ENCODE measurements at regions not wholly inside any gene's neighbourhood (a gene's known extent, or its start where the extent isn't known, plus 50 kb on each side); places are given as distances from the start of the nearest gene placed in this dataset.

DNA sequence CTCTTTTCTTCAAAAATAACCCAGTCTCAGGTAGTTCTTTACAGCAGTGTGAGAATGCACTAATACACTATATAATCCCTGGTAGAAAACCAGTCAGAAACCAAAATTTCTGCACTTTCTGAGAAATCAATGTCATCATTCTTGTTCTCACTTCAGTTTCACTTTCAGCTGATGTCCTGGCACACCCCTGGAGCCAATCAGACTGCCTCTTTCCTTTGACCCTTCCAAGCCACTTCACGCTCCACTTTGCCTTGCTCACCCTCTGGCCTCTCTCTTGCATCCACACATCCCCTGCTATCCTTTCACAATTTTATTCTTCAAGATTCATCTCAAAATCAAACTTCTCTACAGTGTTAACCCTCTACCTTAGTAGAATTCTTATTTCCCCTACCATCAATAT is 181.1 kb downstream of the ASCL1 start:
- no peak overlapping the region for H3K27ac ChIP-seq
- TF ChIP-seq, protein P1, sequence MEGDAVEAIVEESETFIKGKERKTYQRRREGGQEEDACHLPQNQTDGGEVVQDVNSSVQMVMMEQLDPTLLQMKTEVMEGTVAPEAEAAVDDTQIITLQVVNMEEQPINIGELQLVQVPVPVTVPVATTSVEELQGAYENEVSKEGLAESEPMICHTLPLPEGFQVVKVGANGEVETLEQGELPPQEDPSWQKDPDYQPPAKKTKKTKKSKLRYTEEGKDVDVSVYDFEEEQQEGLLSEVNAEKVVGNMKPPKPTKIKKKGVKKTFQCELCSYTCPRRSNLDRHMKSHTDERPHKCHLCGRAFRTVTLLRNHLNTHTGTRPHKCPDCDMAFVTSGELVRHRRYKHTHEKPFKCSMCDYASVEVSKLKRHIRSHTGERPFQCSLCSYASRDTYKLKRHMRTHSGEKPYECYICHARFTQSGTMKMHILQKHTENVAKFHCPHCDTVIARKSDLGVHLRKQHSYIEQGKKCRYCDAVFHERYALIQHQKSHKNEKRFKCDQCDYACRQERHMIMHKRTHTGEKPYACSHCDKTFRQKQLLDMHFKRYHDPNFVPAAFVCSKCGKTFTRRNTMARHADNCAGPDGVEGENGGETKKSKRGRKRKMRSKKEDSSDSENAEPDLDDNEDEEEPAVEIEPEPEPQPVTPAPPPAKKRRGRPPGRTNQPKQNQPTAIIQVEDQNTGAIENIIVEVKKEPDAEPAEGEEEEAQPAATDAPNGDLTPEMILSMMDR (conservative IDR thresholded peaks at IDR 0.05) = no peak

GRCh38 chr12:103139876-103140275 is 182.4 kb downstream of the ASCL1 start:
- TF ChIP-seq, protein P1 (conservative IDR thresholded peaks at IDR 0.05) = no peak
- no peak overlapping the region for H3K27ac ChIP-seq

- TF ChIP-seq, protein P1 (conservative IDR thresholded peaks at IDR 0.05) = no peak
These were observed 182.8 kb downstream of the ASCL1 start for GRCh38 chr12:103140286-103140685.

GRCh38 chr12:103144278-103144677 is 186.8 kb downstream of the ASCL1 start:
- no peak overlapping the region for H3K27ac ChIP-seq
- TF ChIP-seq, protein P1 (conservative IDR thresholded peaks at IDR 0.05) = no peak

More at GRCh38 chr12:103140286-103140685, 182.8 kb downstream of the ASCL1 start:
- H3K27ac ChIP-seq = no peak overlapping the region

- no peak overlapping the region for H3K27ac ChIP-seq
- TF ChIP-seq, protein P1 (conservative IDR thresholded peaks at IDR 0.05) = no peak
These were observed 203.1 kb downstream of the ASCL1 start for GRCh38 chr12:103160622-103161021.

DNA sequence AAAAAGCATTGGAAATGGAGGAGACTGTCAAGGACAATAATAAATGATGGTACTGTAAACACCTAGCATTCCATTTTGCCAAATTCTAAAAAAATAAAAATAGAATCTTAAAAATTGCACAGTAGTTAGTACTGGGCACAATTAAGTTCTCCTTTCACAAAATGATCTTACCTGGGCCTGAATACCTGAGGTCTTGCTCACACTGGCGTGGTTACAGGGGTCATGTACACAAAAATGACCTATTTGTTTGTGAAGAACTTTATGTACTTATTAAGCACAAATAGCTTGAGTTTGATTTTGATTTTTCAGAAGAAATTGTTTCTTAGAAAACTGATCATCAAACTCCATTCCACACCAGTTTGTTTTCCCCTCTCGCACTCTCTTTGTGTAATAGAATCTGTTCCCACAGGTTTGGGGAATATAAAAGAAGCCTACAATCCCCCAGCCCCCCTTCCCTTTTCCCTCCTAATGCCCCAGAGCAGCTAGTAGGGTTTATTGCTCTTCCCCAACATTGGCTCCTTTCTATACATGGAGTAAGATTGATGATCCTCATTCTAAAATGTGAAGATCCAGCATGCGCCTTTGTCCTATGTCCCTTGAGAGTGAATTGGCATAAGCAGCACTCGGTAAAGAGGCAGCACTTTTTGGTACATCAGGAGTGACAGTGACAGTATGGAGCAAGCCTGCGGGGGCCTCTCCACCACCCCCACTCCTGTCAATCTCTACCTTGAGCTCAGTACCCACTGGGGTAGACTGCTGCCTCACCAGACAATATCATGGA is 204.3 kb downstream of the ASCL1 start:
- no peak overlapping the region for H3K27ac ChIP-seq
- TF ChIP-seq, protein P1 (conservative IDR thresholded peaks at IDR 0.05) = no peak

GRCh38 chr12:103166949-103167348 is 209.5 kb downstream of the ASCL1 start:
- TF ChIP-seq, protein P1 (conservative IDR thresholded peaks at IDR 0.05) = no peak
- H3K27ac ChIP-seq = no peak overlapping the region

Measured in VCaP (cell line).